GDM1 (cell line): ENCODE measurements at regions not wholly inside any gene's neighbourhood (a gene's known extent, or its start where the extent isn't known, plus 50 kb on each side); places are given as distances from the start of the nearest gene placed in this dataset.

Experiments used
- DNase-seq: peaks from one replicate; lab custom pipeline; 2025; lab: John Stamatoyannopoulos, UW

- DNase-seq = no peak
Observed at GRCh38 chr10:44477046-44477425, 92.1 kb upstream of the CXCL12 start.

- no peak for DNase-seq
Observed at GRCh38 chr10:44478040-44478439, 93.1 kb upstream of the CXCL12 start.

- DNase-seq = no peak
Observed at GRCh38 chr10:44478876-44479705, 94.2 kb upstream of the CXCL12 start.

GRCh38 chr10:44492678-44493077 is 107.8 kb upstream of the CXCL12 start:
- no peak for DNase-seq

GRCh38 chr10:44498222-44498621 is 113.3 kb upstream of the CXCL12 start:
- no peak for DNase-seq

- no peak for DNase-seq
Observed at GRCh38 chr10:44500451-44500850, 115.6 kb upstream of the CXCL12 start.

- DNase-seq = no peak
Observed at GRCh38 chr10:44506386-44506785, 121.5 kb upstream of the CXCL12 start.

- DNase-seq = no peak
Observed at GRCh38 chr10:44510379-44511115, 125.7 kb upstream of the CXCL12 start.

- no peak for DNase-seq
Observed at GRCh38 chr10:44511166-44511565, 126.3 kb upstream of the CXCL12 start.

GRCh38 chr10:44511601-44512000 is 126.7 kb upstream of the CXCL12 start:
- no peak for DNase-seq

- DNase-seq = no peak
Observed at GRCh38 chr10:44512431-44513022, 127.6 kb upstream of the CXCL12 start.

- DNase-seq = no peak
Observed at GRCh38 chr10:44513591-44513990, 128.7 kb upstream of the CXCL12 start.

- no peak for DNase-seq
Observed at GRCh38 chr10:44516891-44517290, 132.0 kb upstream of the CXCL12 start.

GRCh38 chr10:44517635-44518034 is 132.7 kb upstream of the CXCL12 start:
- DNase-seq = no peak

- no peak for DNase-seq
Observed at GRCh38 chr10:44519361-44519760, 134.5 kb upstream of the CXCL12 start.

- DNase-seq = no peak
Observed at GRCh38 chr10:44520651-44521050, 135.8 kb upstream of the CXCL12 start.

- DNase-seq = no peak
Observed at GRCh38 chr10:44539178-44539577, 154.3 kb upstream of the CXCL12 start.

- no peak for DNase-seq
Observed at GRCh38 chr10:44552726-44553125, 167.8 kb upstream of the CXCL12 start.

GRCh38 chr10:44557596-44558191 is 172.8 kb upstream of the CXCL12 start:
- no peak for DNase-seq

GRCh38 chr10:44558521-44558920 is 173.6 kb upstream of the CXCL12 start:
- DNase-seq = no peak

- no peak for DNase-seq
Observed at GRCh38 chr10:44564361-44564760, 179.5 kb upstream of the CXCL12 start.

- DNase-seq = no peak
Observed at GRCh38 chr10:44564790-44565189, 179.9 kb upstream of the CXCL12 start.

GRCh38 chr10:44566786-44567185 is 181.9 kb upstream of the CXCL12 start:
- DNase-seq = no peak
